T-helper 2 cell treated with Interferon-gamma antibody and Interleukin-4, amounts not matched to agents 5 μg/mL and 100 μg/mL, for 36 hours (primary cell): ENCODE measurements at regions not wholly inside any gene's neighbourhood (a gene's known extent, or its start where the extent isn't known, plus 50 kb on each side); places are given as distances from the start of the nearest gene placed in this dataset.

Source experiments
- DNase-seq: peaks from one replicate; pipeline ENCODE4 v3.0.0; 2021; ENCODE audit warnings: low spot score
- H3K27ac Mint-ChIP-seq: one replicate; pipeline ENCODE4 v1.8.0; 2021; ENCODE audit warnings: mild to moderate bottlenecking, mixed read lengths
- H3K27me3 Mint-ChIP-seq: one replicate; pipeline ENCODE4 v1.8.0; 2021; ENCODE audit warnings: low read depth, mixed read lengths
- H3K36me3 Mint-ChIP-seq: one replicate; pipeline ENCODE4 v1.8.0; 2021; ENCODE audit warnings: low read depth, mixed read lengths
- H3K4me1 Mint-ChIP-seq: one replicate; pipeline ENCODE4 v1.8.0; 2021; ENCODE audit warnings: low read depth, mixed read lengths
- H3K4me3 Mint-ChIP-seq: one replicate; pipeline ENCODE4 v1.8.0; 2022; ENCODE audit warnings: mild to moderate bottlenecking, moderate library complexity, mixed read lengths
- H3K9me3 Mint-ChIP-seq: one replicate; pipeline ENCODE4 v1.8.0; 2021; ENCODE audit warnings: mixed read lengths

DNA sequence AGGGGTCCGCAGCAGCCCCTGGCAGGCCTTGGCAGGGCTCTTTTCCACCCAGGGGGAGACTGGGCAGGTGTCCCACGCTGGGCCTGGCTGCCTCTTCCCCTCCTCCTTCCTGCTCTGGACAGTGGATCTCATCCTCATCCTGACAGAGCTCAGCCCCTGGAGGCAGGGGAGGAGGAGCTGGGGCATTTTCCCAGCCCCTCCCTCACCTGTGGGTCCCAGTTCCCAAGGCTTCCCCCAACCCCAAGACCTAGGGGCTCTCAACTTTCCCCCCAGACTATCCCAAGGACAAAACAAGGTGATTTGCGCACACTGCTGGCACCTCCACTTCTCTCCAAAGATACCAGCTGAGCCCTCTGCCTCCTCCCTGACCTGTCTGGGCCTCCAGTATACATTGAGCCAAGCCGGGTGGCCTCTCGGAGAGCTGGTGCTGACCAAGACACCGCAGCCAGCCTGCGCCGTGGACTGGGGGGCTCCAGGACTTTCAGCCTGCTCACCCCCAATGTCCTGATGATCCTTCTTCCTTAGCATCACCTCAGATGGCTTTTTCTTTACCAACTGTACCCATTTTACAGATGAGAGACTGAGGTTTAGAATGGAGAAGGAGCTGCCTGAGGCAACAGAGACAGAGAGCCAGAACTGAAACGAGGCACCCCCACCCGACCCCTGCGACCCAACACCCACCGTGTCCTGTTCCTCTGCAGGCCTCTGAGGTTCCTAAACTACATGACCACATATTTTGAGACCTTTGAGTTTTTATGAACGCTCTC is 126.6 kb downstream of the BARX1 start:
- Mint-ChIP-seq H3K27me3 (peaks cover 21% of the 10 kb centered on the region), H3K27ac (no peak overlapping the region), H3K4me1 (peaks cover 2% of the 10 kb centered on the region), H3K4me3 (no peak overlapping the region), H3K9me3 (peaks cover 5% of the 10 kb centered on the region), H3K36me3 (no peaks in the 10 kb centered on the region)
- DNase-seq = no peak

DNA sequence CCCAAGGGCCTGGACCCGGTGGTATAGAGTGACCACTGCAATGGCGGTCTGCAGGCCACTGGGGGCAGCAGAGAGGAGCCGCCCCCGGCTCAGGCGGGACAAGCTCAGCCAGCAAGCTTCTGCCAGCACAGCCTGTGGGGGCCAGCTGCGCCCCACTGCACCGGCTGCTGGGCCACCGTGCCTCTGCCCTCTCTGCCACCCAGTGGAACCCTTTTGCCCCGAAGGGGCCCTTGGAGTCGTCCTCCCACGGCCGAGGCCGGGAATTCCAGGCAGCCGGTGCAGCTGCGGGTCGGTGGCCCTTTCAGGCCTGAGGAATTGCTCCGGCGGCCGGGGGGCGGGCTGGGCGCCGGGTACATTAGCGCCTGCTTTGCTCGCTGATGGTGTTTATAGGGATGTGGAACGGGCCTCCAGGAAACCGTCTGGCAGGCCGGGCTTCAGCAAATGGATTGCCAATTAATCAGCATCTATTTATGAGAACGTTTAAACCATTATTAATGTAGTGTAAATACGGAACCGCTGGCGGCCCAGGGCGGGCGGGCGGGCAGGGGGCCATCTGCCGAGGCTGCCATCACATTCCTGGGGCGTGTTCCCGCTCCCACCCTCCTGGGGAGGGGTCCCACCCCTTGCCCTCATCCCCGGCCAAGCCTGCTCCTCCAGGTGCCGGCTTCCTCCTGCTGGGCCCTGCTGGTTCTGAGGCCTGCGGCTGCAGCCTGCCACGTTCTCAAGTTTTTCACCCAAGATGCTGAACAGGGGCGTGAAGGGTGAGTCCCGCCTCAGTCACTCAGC is 127.4 kb downstream of the BARX1 start:
- Mint-ChIP-seq H3K9me3 (no peaks in the 10 kb centered on the region), H3K27me3 (peaks cover 21% of the 10 kb centered on the region), H3K4me1 (peaks cover 2% of the 10 kb centered on the region), H3K36me3 (no peaks in the 10 kb centered on the region), H3K27ac (no peak overlapping the region), H3K4me3 (no peak overlapping the region)
- peak; percentile 23 for DNase-seq

GRCh38 chr9:93826905-93827544 is 128.1 kb downstream of the BARX1 start:
- DNase-seq = no peak
- H3K36me3 Mint-ChIP-seq = no peaks in the 10 kb centered on the region
- no peak overlapping the region for H3K27ac Mint-ChIP-seq
- H3K9me3 Mint-ChIP-seq = no peaks in the 10 kb centered on the region
- no peak overlapping the region for H3K4me3 Mint-ChIP-seq
- peaks cover 22% of the 10 kb centered on the region for H3K27me3 Mint-ChIP-seq
- peaks cover 2% of the 10 kb centered on the region for H3K4me1 Mint-ChIP-seq

- H3K4me1 Mint-ChIP-seq = peaks cover 2% of the 10 kb centered on the region
- peaks cover 24% of the 10 kb centered on the region for H3K27me3 Mint-ChIP-seq
- no peaks in the 10 kb centered on the region for H3K36me3 Mint-ChIP-seq
- H3K9me3 Mint-ChIP-seq = no peaks in the 10 kb centered on the region
- no peak overlapping the region for H3K27ac Mint-ChIP-seq
- H3K4me3 Mint-ChIP-seq = no peak overlapping the region
- DNase-seq = peak; percentile 16
Observed at GRCh38 chr9:93826209-93826608, 128.9 kb downstream of the BARX1 start.

- H3K9me3 Mint-ChIP-seq = no peaks in the 10 kb centered on the region
- no peaks in the 10 kb centered on the region for H3K36me3 Mint-ChIP-seq
- H3K27ac Mint-ChIP-seq = no peak overlapping the region
- DNase-seq = no peak
- H3K27me3 Mint-ChIP-seq = peaks cover 19% of the 10 kb centered on the region
- peaks cover 2% of the 10 kb centered on the region for H3K4me1 Mint-ChIP-seq
- H3K4me3 Mint-ChIP-seq = no peak overlapping the region
Observed at GRCh38 chr9:93825348-93826115, 129.6 kb downstream of the BARX1 start.

- Mint-ChIP-seq H3K27ac (no peak overlapping the region), H3K36me3 (no peaks in the 10 kb centered on the region), H3K27me3 (peaks cover 19% of the 10 kb centered on the region), H3K4me1 (peaks cover 2% of the 10 kb centered on the region), H3K9me3 (no peaks in the 10 kb centered on the region), H3K4me3 (no peak overlapping the region)
- no peak for DNase-seq
Observed at GRCh38 chr9:93824386-93825294, 130.5 kb downstream of the BARX1 start.

DNA sequence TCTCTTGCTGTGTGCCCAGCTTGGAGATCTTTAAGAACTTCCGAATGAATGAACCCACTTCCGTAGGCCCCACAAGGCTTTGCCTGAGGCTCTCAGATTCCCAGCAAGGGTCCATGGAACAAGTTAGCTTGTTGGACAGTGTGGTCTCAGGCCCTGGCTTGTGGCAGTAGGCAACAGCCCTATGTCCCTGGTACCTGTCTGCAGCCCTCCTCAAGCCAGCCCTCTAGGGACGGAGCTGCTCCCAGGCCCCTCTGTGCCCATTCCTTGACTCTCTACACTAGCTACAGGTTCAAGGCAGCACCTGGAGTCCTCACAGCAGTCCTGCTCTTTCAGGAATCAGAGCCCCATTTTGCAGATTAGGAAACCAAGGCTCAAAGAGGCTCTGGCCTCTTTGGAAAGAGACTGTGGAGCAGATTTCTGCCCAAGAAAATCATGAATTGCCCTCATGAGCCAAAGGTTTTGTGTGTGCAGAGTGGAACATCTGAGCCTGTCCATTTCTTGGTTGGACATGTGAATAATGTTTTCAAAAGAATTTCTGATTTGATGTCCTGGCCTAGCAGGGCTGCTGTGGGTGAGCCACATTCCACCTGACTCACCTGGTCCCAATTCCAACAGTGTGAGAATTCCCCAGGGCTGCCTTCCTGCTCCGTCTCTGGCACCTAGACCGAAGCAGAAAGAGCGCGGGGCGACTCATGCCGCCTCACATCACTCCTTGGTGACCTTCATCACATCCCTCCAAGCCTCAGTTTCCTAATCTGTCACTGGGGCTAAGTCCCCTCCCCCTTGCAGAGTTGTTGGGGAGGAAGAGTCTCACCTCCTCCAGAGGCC is 131.7 kb downstream of the BARX1 start:
- Mint-ChIP-seq H3K4me1 (peaks cover 2% of the 10 kb centered on the region), H3K27me3 (peaks cover 14% of the 10 kb centered on the region), H3K9me3 (no peaks in the 10 kb centered on the region), H3K27ac (no peak overlapping the region), H3K4me3 (no peak overlapping the region), H3K36me3 (no peaks in the 10 kb centered on the region)
- DNase-seq = no peak

- H3K36me3 Mint-ChIP-seq = no peaks in the 10 kb centered on the region
- no peak overlapping the region for H3K27ac Mint-ChIP-seq
- H3K4me3 Mint-ChIP-seq = no peak overlapping the region
- peaks cover 2% of the 10 kb centered on the region for H3K4me1 Mint-ChIP-seq
- H3K9me3 Mint-ChIP-seq = no peaks in the 10 kb centered on the region
- DNase-seq = no peak
- H3K27me3 Mint-ChIP-seq = peaks cover 11% of the 10 kb centered on the region
Observed at GRCh38 chr9:93822229-93822628, 132.9 kb downstream of the BARX1 start.

DNA sequence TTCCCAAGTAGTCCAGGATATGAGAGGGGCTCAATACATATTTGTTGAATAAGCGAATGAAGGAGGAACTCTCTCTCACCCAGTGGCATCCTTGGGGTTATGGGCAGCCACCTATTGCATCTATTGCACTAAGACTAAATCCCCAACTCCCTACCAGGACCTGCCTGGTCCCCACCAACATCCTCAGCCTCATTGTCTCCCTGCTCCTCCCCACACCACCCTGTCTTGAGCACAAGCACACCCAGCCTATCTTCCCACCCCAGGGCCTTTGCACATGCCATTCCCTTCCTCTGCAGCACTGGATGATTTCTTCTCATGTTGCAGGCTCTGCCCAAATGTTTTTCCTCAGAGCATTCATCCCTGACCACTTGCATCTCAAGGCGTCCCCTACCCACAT is 133.8 kb downstream of the BARX1 start:
- H3K36me3 Mint-ChIP-seq = no peaks in the 10 kb centered on the region
- no peak overlapping the region for H3K27ac Mint-ChIP-seq
- H3K9me3 Mint-ChIP-seq = no peaks in the 10 kb centered on the region
- no peak overlapping the region for H3K4me3 Mint-ChIP-seq
- no peak for DNase-seq
- peaks cover 2% of the 10 kb centered on the region for H3K4me1 Mint-ChIP-seq
- H3K27me3 Mint-ChIP-seq = peaks cover 5% of the 10 kb centered on the region

GRCh38 chr9:93820667-93821306 is 134.4 kb downstream of the BARX1 start:
- DNase-seq = no peak
- peaks cover 2% of the 10 kb centered on the region for H3K27me3 Mint-ChIP-seq
- H3K4me1 Mint-ChIP-seq = no peaks in the 10 kb centered on the region
- H3K36me3 Mint-ChIP-seq = no peaks in the 10 kb centered on the region
- H3K9me3 Mint-ChIP-seq = no peaks in the 10 kb centered on the region
- H3K4me3 Mint-ChIP-seq = no peak overlapping the region
- H3K27ac Mint-ChIP-seq = no peak overlapping the region

DNA sequence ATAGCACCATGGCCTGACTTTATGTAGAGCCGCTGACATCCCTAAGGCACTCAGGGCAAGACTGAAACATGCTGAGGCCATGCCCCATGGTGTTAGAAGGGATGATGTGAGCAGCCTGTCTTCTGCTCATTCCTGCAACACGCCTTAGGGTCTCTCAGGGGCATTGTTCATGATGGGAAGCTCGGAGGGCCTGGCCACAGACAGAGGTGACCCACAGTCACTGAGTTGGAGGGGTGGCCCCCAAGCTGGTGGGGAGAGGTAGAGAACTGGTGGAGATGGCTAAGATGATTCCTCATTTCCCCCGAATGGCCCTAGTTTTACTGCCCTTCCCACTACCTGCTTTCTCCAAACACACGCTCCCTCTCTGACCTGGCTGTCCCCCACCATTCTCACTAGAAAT is 135.2 kb downstream of the BARX1 start:
- no peak overlapping the region for H3K27ac Mint-ChIP-seq
- H3K36me3 Mint-ChIP-seq = no peaks in the 10 kb centered on the region
- H3K9me3 Mint-ChIP-seq = no peaks in the 10 kb centered on the region
- no peaks in the 10 kb centered on the region for H3K4me1 Mint-ChIP-seq
- peaks cover 2% of the 10 kb centered on the region for H3K27me3 Mint-ChIP-seq
- DNase-seq = no peak
- no peak overlapping the region for H3K4me3 Mint-ChIP-seq

- no peak for DNase-seq
- H3K36me3 Mint-ChIP-seq = no peaks in the 10 kb centered on the region
- H3K9me3 Mint-ChIP-seq = no peaks in the 10 kb centered on the region
- H3K4me1 Mint-ChIP-seq = no peaks in the 10 kb centered on the region
- H3K27ac Mint-ChIP-seq = no peak overlapping the region
- H3K4me3 Mint-ChIP-seq = no peak overlapping the region
- H3K27me3 Mint-ChIP-seq = peaks cover 2% of the 10 kb centered on the region
Observed at GRCh38 chr9:93818827-93819472, 136.2 kb downstream of the BARX1 start.
